NOMO-1 (cell line): ENCODE measurements at regions not wholly inside any gene's neighbourhood (a gene's known extent, or its start where the extent isn't known, plus 50 kb on each side); places are given as distances from the start of the nearest gene placed in this dataset.

Experiments
- DNase-seq, 2 experiments: peaks; one replicate each; lab custom pipeline; 2025; ENCODE audit not compliant: unreplicated experiment in 2 of 2; lab: John Stamatoyannopoulos, UW

DNA sequence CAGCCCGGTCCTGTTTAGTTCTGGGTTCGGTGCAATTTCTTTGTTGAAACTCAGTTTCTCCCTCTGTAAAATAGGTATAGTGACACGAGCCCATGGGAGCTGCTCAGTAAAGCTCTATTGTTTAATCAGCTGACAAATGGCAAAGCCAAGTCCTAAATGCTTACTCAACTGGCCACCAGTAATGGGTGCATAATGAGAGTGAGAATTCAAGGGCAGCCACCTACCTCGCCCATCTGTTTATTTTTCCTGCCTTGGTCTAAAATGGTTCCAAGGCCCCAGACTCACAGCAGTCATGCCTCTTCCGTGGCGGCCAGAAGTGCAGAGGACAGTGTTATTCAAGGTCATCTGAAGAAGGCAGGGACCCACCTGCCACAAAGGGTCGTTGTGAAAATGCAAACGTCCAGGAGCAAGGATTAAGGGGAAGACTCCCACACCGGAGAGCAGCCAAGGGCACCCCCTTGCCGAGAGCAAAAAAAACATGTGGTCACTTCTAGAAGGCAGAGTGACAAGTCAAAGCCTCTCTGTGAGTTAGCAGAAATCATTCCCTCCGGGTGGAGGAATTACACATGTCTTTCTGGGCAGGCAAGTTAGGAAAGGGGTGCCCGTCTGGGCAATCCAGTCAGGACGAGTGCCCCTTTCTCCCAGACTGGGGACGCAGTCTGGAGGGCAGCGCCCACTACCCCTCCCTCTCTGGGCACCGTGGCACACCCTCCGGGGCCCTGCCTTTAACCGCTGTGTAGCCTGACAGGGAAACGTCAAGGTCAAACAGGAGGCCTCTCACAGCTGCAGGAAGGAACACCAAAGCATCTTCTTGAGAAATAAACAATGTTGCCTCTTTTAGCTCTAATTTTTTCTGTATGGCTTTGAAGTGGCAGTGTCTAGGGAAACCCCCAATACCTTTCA lies 186.2 kb downstream of the FOXO1 start:
- DNase-seq, result no peak

DNA sequence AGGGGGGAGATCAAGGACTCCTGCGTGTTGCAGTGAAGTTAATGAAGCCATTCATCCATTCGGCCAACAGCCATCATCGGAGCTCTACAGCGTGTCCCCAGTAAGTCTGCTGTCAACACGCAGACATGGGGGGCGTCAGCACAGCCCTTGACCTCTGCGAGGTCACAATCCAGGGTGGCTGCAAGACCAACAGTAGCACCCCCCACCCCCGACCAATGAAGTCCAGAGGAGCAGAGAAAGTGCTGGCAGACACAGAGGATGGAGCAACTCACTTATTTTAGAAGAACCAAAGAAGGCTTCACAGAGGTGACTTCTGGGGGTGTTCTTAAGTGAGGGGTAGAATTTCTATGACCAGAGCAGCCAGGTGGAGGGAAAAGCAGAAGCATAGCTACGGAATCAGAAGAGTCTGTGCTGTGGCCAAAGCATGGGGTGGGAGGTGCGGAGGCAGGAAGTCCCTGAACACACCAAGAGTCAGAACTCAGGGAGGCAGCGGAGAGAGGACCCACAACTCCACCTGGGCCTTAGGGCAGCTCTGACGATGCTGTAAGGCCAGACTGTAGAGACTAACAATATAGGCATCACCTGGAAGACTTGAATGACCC lies 185.4 kb downstream of the FOXO1 start:
- DNase-seq, result no peak

DNA sequence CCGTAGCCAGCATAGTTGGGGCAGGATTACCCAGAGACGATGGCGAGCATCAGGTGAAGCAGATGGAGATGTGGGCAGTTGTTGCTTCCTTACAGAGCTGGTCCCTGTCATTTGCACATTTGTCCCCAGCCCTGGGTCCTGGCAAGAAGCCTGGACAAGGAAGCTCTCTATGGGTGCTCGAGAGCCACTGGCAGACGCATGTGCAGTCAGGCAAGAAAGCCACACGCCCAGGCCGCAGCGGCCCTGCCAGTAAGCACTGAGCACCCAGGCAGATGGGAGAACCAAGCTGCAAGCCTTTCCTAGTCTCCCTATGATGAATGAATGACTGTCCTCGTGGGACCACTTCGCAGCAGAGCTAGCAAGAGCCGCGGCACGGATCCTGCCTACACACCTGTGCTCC lies 182.8 kb downstream of the FOXO1 start:
- no peak for DNase-seq

DNA sequence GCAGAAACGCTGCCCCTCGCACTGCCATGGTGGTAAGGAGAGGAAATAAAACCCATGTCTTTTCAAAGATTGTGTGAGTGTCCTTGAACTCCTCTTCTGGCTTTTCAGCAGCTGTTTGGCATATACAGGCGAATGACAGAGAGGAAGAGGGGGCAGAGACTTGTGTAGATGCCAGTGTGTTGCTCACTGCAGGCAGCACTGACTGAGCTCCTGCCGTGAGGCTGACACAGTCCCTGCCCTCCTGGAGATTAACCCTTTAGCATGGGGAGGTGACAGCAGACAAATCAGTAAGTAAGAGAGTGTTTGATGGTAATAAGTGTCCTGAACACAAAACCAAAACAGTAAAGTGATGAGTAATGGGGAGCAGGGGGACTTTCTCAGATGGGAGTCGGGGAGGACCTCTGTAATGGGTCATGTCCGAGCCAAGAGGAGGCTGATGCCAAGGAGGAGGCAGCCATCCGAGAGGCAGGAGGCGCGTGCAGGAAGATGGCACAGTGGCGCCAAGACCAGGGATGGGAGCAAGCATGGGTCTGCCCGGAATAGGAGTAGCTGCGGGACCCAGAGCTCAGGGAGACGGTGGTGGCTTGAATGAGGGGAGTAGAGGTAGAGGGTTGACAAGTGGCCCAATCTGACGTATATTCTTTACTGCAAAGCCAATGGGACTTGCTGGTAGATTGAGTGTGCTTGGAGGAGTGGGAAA lies 182.2 kb downstream of the FOXO1 start:
- no peak for DNase-seq

DNA sequence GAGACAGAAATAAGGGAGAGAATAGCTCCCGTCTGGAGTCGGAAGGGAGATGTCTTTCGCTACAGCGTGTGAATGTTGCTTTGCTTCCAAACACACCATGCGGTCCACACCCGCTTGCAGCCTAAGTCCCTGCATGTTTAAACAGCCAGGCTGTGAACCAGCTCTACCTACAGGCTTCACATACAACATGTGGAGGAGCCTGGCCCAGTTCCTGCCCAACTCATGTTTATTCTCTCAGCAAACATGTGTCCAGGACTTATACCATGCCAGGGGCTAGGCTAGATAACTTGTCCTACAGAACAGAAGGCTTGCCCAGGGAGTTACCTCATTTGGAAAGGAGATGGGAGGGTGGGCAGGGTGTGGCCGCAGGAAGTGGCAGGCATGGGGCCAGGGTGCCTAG lies 181.5 kb downstream of the FOXO1 start:
- no peak for DNase-seq

DNA sequence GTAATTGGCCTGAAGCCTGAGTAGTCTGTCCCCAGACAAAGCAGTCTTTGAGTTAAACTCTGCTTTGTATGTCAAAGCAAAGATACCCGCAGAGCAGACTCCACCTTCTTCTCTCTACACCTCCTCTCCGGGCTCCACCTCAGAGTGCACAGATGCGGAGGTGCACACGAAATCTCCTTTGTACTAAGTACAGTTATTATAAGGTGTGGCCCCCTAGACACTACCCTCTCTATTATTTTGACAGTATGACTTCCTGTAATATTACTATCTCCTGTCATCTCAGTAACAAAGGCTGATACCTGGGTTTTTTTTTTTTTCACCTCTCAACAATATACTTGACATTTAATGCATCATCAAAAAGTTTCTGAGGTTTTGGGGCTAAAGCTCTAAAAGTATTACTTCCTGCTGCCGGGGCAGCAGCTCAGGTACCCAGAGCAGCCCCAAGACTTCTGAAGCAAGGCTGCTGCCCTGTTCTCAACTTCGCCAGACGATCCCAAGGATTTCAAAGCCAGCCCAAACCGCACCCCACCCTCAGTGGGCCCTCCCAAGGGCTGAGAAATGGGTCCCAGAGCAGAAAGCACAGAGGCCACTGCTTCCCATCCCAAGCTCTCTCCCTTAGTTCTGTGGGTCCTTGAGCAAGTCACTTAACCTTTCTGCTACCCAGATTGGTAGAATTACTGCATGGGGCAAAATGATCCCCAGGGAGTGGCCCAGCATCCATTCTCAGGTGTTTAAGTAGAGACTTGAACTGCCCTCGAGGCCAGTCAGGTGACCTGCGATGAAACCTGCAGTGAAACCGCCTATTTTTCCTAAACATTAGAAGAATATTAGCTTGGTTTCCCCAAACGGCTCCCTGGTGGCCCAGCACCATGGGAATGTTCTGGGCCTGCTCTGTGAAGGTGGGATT lies 180.6 kb downstream of the FOXO1 start:
- DNase-seq, result no peak

DNA sequence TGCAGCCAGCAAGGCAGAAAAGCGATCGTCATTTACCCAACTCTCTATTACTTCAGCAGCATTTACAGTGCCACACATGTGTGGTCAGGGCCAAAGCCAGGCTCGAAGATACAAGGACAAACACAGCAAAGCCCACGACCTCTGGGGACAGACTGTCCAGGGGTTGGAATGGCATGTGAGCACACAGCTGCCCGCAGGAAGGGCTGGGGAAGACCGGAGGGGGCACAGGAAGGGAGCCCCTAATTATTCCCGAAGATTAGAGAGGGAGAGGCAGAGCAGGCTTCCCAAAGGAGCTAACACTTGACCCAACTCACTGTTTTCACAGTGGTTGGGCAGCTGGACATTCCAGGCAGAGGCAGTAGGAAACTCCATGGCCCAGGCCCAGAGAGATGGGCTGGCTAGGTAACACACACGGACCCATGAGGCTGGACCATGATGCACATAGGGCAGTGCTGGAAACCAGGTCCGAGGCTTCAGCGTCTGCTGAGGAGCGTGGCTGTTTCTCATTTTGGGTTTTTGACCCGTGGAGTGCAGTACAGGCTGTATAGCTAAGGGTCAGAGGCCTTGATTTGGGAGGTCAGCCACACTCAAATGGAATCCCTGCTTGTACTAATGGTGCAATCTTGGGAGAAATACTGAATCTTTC lies 179.8 kb downstream of the FOXO1 start:
- DNase-seq, result no peak

DNA sequence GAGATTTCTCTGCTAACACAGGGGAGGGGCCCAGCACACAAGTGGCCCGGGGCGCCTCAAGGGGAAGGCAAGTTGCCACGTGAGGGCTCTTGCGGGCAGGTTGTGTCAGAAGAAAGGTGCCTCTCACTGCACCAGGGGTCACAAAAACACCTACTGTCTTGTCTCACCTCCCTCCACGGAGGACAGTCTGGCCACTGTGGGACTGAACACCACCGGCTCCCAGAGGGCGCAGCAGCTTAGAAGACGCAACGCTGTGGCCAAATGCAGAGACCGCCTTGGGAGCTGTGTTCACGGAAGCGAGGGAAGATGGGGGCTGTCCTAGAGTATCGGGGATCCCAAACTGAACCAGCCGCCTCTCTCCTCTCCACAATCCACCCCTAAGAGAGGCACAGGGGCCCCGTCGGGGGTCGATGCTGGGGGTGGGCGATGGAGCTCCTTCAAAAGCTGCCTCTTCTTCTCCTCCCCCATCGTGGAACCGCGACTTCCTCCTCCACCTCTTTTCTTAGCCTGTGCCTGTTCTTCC lies 177.5 kb downstream of the FOXO1 start:
- DNase-seq, result no peak

DNA sequence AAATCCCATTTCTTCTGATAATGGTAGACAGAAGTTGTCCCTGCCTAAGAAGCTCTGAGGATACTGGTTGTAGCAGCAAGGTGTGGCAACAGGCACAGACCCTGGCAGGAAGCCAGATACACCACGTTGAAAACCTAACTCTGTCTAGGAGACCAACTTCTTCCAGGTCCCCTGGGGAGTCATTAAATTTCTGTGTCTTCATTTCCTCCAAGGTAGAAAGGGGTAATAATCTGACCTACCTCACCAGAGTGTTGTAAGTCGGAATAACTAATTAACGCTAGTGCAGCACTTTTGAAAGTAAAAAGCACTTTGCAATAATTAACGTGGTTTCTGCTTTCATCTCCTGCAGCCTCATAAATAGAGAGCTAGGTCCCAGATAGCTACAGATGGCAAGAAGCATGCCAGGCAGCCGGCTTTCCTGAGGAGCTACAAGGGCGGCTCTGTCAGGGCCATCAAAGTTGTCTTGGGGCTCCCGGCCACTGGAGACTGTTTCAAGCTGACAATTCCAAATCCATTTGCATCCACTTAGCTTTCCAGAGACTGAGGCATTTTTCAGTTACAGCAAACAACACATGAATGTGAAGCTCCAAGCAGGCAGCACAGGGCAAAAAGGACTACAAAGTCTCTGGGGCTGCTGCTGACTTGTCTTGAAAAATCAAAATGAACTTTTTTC lies 176.2 kb downstream of the FOXO1 start:
- DNase-seq, result peak in 1 of 2 experiments; percentile 13

DNA sequence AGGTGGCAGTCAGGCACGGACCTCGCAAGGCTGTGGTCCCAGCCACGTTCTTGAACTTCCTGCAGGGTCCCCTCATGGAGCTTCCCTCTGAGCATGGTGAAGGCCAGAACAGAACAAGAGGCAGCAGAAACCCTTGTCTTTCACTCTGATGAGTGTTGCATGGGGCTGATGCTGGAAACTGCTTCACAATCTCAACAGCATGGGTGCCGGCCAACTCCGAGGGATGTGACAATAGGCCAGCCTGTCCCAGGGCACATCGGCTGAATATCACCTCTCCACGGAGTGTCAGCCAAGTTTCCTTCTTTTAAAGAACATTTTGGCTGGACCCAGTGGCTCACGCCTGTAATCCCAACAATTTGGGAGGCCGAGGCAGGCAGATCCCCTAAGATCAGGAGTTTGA lies 173.9 kb downstream of the FOXO1 start:
- DNase-seq, result no peak

DNA sequence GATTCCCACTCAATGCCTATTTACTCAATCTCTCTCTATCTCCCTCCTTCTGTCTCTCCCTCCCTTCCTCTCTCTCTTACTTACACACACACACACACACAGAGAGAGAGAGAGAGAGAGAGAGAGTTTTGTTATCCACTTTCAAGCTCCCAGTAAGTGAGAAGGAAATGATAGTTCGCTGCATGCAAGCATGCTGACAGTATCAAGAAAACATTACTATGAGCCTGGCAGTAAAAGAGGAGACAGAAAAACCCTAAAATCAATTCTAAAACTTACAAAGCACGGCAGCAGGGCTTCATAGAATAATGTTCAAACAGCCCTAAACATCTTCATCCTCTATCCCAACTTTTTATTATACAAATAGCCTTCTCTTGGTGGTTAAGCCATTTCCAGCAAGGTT lies 171.9 kb downstream of the FOXO1 start:
- no peak for DNase-seq

DNA sequence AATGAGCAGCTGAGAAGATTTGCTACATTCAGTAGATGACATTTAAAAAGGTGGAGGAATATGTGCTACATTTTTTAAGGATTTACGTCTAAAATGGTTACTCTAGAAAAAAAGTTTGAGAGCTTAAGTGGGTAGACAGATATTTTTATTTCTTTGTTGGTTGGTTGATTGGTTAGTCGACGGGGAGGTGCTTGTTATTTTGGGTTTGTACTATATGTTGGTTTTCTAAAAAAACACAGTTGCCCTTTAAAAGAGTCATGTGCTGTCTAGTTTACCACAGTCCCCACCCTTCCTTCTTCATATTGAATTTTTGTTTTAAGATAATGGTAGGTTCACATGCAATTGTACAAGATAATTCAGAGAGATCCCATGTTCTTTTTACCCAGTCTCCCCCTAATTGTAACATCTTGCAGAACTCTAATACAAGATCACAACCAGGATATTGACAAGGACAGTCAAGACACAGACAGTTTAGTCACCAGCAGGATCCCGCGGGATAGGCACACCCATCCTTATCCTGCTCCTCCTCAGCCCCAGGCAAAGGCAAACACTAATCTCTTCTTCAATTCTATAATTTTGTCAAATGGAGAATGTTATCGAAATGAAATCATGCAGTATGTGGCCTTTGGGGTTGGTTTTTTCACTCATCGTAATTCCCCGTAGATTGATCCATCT lies 171.4 kb downstream of the FOXO1 start:
- DNase-seq, result no peak

DNA sequence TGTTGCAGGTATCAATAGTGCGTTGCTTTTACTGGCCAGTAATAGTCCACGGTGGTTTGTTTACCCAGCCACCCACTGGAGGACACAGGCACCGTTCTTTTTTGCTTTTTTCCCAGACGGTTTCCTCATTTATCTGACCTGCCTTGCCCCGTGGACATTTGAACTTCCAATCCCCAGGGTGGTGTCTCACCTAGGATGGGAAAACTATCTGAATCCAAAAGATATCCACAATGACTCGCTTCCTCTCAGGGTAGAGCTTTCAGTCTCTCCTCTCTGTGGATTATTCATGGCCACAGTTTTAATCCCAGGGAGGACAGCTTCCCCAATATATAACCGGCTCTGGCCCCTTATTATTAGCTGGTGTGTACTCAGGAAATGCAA lies 170.8 kb downstream of the FOXO1 start:
- DNase-seq, result no peak

DNA sequence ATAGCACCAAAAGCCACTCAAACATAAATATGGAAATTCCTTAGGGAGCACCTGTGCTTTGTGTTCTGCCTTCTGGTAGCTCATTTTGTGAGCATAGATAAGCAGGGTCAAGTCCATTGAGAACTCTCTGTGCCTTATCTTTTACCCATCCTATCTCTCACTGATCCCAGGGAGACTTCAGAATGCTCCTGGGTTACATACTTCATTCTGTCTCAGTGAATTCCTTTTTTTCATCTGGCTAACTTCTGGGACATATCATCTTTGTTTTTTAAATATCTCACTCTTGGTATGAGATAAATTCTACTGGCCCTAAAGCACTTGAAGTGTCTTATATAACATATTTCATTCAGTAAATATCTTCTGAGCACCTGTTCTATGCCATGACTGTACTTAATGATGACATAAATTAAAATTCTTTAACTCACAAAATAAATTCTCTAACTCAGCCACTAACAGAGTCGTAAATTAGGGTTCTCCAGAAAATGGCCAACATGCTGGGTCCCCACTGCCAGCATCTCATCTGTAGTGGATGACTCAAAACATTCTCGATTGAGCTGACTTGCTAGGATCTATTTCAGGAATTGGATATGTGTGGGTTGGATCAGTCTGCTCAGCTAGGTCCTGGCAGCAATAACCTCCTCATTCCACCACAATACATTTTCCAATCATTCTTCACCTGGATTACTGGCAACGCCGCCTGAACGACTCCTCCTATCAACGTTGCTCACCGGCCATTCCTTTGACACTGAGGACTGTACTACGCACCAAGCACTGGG lies 170.2 kb downstream of the FOXO1 start:
- DNase-seq, result no peak

DNA sequence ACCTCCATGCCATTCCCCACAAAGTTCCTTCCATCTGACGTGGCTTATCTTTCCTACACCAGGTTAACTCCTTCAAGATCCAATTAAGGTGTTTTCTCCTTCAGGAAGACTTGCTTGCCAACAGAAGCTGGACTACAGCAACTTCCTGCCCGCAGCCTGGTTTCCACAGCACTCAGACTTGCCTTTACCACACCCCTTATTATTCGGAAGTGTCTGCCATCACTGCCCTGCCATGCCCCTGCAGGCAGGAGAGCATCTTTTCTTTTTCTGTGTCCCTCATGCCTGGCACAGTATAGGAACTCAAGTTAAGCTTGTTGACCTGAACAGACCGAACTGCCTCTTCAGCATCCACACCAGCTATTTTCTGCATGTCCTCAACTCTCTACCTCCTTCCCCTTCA lies 168.0 kb downstream of the FOXO1 start:
- no peak for DNase-seq

DNA sequence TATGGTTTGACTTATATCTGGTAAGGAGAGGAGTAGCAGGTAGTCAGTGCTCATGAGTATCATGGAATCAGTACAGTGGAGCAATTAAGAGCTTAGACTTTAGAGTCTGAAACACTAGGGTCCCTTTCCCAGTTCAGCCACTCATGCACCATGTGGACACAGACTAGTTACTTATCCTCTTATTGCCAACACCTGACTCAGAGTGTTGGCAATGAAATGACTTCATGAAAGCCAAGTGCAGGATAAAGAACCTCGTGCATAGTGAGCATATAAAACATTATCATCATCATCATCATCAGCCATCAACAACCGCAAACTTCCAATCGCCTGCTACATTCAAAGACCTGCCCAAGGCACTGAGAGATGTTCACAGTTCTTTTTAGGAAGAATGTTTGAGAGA lies 164.2 kb downstream of the FOXO1 start:
- DNase-seq, result no peak

DNA sequence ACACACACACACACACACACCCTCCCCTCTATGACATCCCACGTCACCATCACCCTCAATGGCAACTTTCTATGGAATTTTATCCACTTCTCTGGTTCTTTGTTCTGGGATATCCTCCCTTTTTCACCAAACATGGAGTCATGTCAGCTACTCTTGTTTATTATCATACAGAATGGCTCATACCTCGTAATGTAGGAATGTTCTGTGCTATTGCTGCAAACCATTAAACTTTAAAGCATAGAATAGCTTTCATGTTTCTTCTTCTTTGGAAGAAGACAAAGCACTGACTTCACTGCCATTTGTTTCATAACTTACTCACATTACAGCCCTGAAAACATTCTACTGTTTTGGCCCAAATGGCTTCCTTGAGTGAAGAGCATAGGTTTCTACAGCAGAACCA lies 163.4 kb downstream of the FOXO1 start:
- no peak for DNase-seq

DNA sequence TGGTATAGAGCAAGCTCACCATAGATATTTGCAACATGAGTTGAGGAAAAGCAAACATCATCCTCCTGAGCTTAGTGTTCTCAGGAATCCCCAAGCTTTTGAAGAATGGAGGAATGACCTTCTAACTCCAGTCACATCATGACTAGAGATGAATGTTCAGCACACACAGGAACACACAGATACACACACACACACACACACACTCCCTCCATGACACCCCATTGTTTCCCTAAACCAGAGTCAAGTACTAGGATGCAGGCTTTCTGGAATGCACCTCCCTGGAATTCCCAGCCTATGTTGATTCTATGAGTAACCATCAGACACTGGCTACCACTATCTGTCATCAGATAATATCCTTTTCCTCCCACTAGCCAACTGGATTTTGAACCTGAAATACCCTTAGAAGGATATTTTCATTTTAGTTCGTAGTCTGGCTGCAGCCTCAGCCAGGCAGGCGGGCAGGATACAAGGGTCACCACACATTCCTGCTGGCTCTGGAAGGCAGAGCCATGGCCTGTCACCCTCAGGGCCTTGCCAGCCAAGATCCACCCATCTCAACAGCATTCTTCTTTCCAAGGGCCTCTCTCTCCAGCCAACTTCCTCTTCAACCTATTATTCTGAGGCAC lies 162.4 kb downstream of the FOXO1 start:
- no peak for DNase-seq
